Uterus (tissue), 3 donors: ENCODE measurements at regions not wholly inside any gene's neighbourhood (a gene's known extent, or its start where the extent isn't known, plus 50 kb on each side); places are given as distances from the start of the nearest gene placed in this dataset.
"Not testable (repeated sequence)": the region's sequence is repeated elsewhere in the genome, so short reads cannot be mapped to it uniquely, and the experiment has no call there.

Experiments used
- DNase-seq, 2 donors: peaks; one replicate each; pipeline ENCODE4 v3.0.0-alpha.2; 2019 to 2020
- H3K27ac ChIP-seq, 2 donors: fragments of 200-600 bp; sonication (generic); 1 replicate in 1 of 2; 2 replicates in 1 of 2; pipeline ENCODE4 v1.5.1; 2016 to 2018
- H3K27me3 ChIP-seq, 2 donors: fragments of 200-600 bp; sonication (generic); one replicate each; pipeline ENCODE4 v1.5.1; 2018 to 2019; ENCODE audit warnings: control low read depth in 1 of 2
- H3K36me3 ChIP-seq, 2 donors: fragments of 200-600 bp; sonication (generic); one replicate each; pipeline ENCODE4 v1.5.1; 2019; ENCODE audit warnings: control low read depth in 1 of 2
- H3K4me1 ChIP-seq, 2 donors: fragments of 200-600 bp; sonication (generic); one replicate each; pipeline ENCODE4 v1.5.1; 2018 to 2019; ENCODE audit warnings: control low read depth in 1 of 2
- H3K4me3 ChIP-seq, 2 donors: fragments of 200-600 bp; sonication (generic); 1 replicate in 1 of 2; 2 replicates in 1 of 2; pipeline ENCODE4 v1.5.1; 2018 to 2019; ENCODE audit warnings: mild to moderate bottlenecking in 1 of 2
- H3K9me3 ChIP-seq, 2 donors: fragments of 200-600 bp; sonication (generic); one replicate each; pipeline ENCODE4 v1.5.1; 2019; ENCODE audit warnings: control low read depth in 1 of 2
- POLR2A ChIP-seq, 2 donors: fragments of 450-650 bp; IDR thresholded peaks; one replicate each; pipeline ENCODE4 v1.6.1; 2016; ENCODE audit warnings: antibody characterized with exemption in 2 of 2, mild to moderate bottlenecking in 1 of 2, moderate library complexity in 1 of 2
- intact Hi-C: fragments of 100-400 bp; cut with DNase I; formaldehyde crosslinking; loops from one replicate; pipeline ENCODE4 v1.15.1; 2023; ENCODE audit warnings: low total_unique reads
- TF ChIP-seq, protein P1 (sequence below), 4 experiments: fragments of 200-600 bp in 2 of 4; fragments of 450-650 bp in 2 of 4; sonication (generic) in 2 of 4; IDR thresholded peaks; one replicate each; pipeline ENCODE4 v1.5.1; 2016 to 2019; ENCODE audit warnings: antibody characterized with exemption in 4 of 4, mild to moderate bottlenecking in 2 of 4, moderate library complexity in 1 of 4
- donor health status: DM: yes; HTN: yes; CAD: no.

DNA sequence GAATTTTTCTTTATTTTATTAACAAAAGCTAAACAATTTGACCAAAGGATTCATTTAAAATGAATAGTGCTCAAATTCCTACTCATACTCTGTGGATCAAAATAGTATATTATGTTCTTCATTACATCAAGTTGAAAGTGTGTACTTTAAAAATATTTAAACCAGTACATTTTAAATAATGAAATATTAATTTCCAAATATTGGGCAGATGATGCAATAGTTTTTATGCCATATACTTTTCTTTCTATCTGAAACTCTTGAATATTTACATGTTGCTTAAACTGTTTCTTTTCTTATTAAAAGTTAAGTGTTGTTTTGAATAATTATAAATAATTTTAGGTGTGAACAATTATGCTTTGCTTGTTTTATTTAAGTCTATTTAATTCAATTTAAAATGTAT, 144.7 kb upstream of the TMPRSS15 start:
- intact Hi-C loops: no loop called here
- TF ChIP-seq, protein P1, sequence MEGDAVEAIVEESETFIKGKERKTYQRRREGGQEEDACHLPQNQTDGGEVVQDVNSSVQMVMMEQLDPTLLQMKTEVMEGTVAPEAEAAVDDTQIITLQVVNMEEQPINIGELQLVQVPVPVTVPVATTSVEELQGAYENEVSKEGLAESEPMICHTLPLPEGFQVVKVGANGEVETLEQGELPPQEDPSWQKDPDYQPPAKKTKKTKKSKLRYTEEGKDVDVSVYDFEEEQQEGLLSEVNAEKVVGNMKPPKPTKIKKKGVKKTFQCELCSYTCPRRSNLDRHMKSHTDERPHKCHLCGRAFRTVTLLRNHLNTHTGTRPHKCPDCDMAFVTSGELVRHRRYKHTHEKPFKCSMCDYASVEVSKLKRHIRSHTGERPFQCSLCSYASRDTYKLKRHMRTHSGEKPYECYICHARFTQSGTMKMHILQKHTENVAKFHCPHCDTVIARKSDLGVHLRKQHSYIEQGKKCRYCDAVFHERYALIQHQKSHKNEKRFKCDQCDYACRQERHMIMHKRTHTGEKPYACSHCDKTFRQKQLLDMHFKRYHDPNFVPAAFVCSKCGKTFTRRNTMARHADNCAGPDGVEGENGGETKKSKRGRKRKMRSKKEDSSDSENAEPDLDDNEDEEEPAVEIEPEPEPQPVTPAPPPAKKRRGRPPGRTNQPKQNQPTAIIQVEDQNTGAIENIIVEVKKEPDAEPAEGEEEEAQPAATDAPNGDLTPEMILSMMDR (IDR thresholded peaks at IDR 0.05): no peak
- no peak for TF ChIP-seq POLR2A (IDR thresholded peaks at IDR 0.05)
- no peak for DNase-seq
- Histone ChIP-seq H3K27ac (no peak overlapping the region), H3K9me3 (no peaks in the 10 kb centered on the region), H3K4me1 (no peaks in the 10 kb centered on the region), H3K36me3 (no peaks in the 10 kb centered on the region), H3K4me3 (no peak overlapping the region), H3K27me3 (no peaks in the 10 kb centered on the region)

DNA sequence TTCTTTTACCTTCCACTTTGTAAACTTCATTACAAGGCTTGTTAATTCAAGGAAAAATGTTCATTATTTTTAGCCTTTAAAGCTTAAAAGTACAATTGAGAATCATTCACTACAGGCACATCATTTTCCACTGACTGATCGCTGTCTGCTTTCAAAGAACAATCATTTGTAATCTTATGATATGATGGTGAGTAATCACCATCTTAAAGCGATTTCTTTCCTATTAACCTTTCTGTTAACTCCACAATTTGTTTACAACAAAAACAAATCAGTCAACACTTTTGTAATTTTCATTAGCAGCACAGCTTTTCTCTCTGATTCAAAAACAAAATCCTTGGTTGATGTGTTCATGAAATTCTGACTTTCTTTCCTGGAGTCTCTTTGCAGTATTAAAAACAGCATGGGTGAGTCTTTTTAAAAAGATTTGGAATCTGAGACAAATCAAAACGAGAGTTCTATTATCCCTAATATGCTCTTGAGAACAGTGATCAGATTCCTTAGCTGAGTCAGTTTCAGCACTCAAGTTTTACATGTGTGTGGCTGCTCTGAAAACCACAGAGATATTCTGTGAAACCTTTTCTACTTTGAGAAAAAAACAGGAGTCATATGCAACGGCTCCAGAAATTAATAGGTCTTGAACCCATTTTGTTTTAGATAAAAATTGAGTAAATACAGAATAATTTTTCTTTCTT, 145.8 kb upstream of the TMPRSS15 start:
- no peak for DNase-seq
- H3K27me3 ChIP-seq: no peaks in the 10 kb centered on the region
- no peaks in the 10 kb centered on the region for H3K4me1 ChIP-seq
- no peak overlapping the region for H3K27ac ChIP-seq
- H3K4me3 ChIP-seq: no peak overlapping the region
- H3K36me3 ChIP-seq: no peaks in the 10 kb centered on the region
- intact Hi-C loops: no loop called here
- H3K9me3 ChIP-seq: no peaks in the 10 kb centered on the region
- TF ChIP-seq, protein P1 (IDR thresholded peaks at IDR 0.05): no peak
- TF ChIP-seq POLR2A (IDR thresholded peaks at IDR 0.05): no peak

DNA sequence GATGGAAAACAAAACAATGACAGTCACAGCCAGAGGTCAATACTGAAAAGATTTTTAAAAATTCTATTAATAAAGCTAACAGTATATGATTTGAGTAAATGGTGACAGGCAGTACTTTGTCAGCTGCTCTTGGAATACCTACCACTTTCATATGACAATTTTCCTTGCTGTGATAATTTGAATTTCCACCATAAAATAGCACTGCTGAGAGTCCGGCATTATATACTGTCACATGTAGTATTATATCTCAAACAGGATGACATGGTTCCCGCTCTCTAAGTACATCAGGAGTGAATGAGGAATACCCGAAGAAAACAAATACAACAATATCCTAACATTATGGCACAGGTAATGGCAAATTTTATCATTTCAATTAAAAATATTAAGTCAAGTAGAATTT, 146.8 kb upstream of the TMPRSS15 start:
- Histone ChIP-seq H3K4me3 (no peak overlapping the region), H3K27me3 (no peaks in the 10 kb centered on the region), H3K27ac (no peak overlapping the region), H3K9me3 (no peaks in the 10 kb centered on the region), H3K4me1 (no peaks in the 10 kb centered on the region), H3K36me3 (no peaks in the 10 kb centered on the region)
- TF ChIP-seq, protein P1 (IDR thresholded peaks at IDR 0.05): no peak
- TF ChIP-seq POLR2A (IDR thresholded peaks at IDR 0.05): no peak
- DNase-seq: no peak
- intact Hi-C loops: no loop called here

DNA sequence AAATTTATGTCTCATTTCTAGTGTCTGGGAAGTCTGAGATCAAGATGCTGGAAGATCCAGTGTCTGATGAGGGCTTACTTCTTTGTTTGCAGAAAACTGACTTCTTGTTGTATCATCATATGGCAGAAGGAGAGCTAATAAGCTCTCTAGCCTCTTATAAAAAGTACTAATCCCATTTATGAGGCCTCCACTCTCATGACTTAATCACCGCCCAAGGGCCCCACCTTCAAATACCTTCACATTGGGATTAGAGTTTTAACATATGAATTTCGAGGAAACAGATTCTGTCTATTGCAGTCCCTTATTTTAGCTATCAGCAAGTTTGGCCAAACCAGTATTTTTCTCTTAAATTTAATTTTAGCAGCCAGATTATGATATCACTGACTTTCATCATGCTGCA, 150.2 kb upstream of the TMPRSS15 start:
- Histone ChIP-seq H3K4me1 (no peaks in the 10 kb centered on the region), H3K27me3 (no peaks in the 10 kb centered on the region), H3K9me3 (no peaks in the 10 kb centered on the region), H3K36me3 (no peaks in the 10 kb centered on the region), H3K4me3 (no peak overlapping the region), H3K27ac (no peak overlapping the region)
- DNase-seq: no peak
- TF ChIP-seq, protein P1 (IDR thresholded peaks at IDR 0.05): no peak
- TF ChIP-seq POLR2A (IDR thresholded peaks at IDR 0.05): no peak
- intact Hi-C loops: no loop called here

DNA sequence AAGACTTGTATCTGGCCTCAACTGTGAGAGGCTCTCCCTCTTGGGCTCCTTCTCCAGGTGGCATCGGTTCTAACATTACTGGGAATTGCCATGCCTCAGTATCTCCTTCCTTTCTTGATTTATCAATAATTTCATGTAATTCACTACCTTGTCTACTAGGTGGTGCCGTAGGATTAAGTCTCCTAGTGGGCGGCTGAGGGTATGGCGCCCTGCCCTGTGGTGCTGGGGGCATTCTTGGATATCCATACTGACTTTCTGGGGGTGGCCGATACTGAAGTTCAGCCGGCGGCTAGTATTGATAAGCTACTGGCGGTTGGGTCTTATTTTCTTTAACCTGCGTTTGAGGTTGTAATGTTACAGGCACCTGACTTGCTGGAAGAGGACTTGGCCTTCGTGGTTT, 164.2 kb upstream of the TMPRSS15 start:
- H3K4me3 ChIP-seq, DNase-seq, H3K4me1 ChIP-seq, H3K27ac ChIP-seq, H3K36me3 ChIP-seq, H3K27me3 ChIP-seq, intact Hi-C loops, H3K9me3 ChIP-seq: not testable (repeated sequence)
